Thyroid gland (tissue), 4 donors: ENCODE measurements at regions not wholly inside any gene's neighbourhood (a gene's known extent, or its start where the extent isn't known, plus 50 kb on each side); places are given as distances from the start of the nearest gene placed in this dataset.
"Not testable (repeated sequence)": the region's sequence is repeated elsewhere in the genome, so short reads cannot be mapped to it uniquely, and the experiment has no call there.

Source experiments
- DNase-seq, 2 donors: peaks; one replicate each; pipeline ENCODE4 v3.0.0-alpha.2; 2019
- H3K27ac ChIP-seq, 3 donors: fragments of 200-600 bp; sonication (generic); 1 replicate in 2 of 3; 2 replicates in 1 of 3; pipeline ENCODE4 v1.5.1; 2016 to 2019; ENCODE audit warnings: mild to moderate bottlenecking in 1 of 3, moderate library complexity in 1 of 3
- H3K27me3 ChIP-seq: fragments of 200-600 bp; sonication (generic); one replicate; pipeline ENCODE4 v1.5.1; 2019
- H3K36me3 ChIP-seq, 2 donors: fragments of 200-600 bp; sonication (generic); one replicate each; pipeline ENCODE4 v1.5.1; 2016 to 2019
- H3K4me1 ChIP-seq, 2 donors: fragments of 200-600 bp; sonication (generic); one replicate each; pipeline ENCODE4 v1.5.1; 2017 to 2019
- H3K4me3 ChIP-seq, 3 donors: fragments of 200-600 bp; sonication (generic); replicated peaks in 1 of 3; 1 replicate in 2 of 3; 2 replicates in 1 of 3; pipeline ENCODE4 v1.5.1; 2016; ENCODE audit warnings: mild to moderate bottlenecking in 1 of 3
- H3K9me3 ChIP-seq: fragments of 200-600 bp; sonication (generic); one replicate; pipeline ENCODE4 v1.5.1; 2017
- CTCF ChIP-seq, 6 experiments: fragments of 200-600 bp in 3 of 6; fragments of 450-650 bp in 3 of 6; sonication (generic) in 3 of 6; IDR thresholded peaks; one replicate each; pipeline ENCODE4 v1.5.1; 2016 to 2019; ENCODE audit warnings: antibody characterized with exemption in 6 of 6, mild to moderate bottlenecking in 2 of 6, inconsistent platforms in 1 of 6, moderate library complexity in 1 of 6
- POLR2A ChIP-seq, 2 donors: fragments of 450-650 bp; IDR thresholded peaks; one replicate each; pipeline ENCODE4 v1.6.1; 2017; ENCODE audit warnings: antibody characterized with exemption in 2 of 2, mild to moderate bottlenecking in 2 of 2, moderate library complexity in 1 of 2
- WGBS, 2 donors: methylation state at CpG; one replicate each; pipeline ENCODE4 v1.1.5; 2017; 5-methylcytosine and 5-hydroxymethylcytosine counted together
- intact Hi-C: fragments of 100-400 bp; cut with DNase I; formaldehyde crosslinking; loops from one replicate; pipeline ENCODE4 v1.15.1; 2023

- Histone ChIP-seq H3K27ac (no peak overlapping the region), H3K9me3 (no peaks in the 10 kb centered on the region), H3K4me1 (no peaks in the 10 kb centered on the region), H3K27me3 (no peaks in the 10 kb centered on the region), H3K36me3 (no peaks in the 10 kb centered on the region), H3K4me3 (no peak overlapping the region)
- intact Hi-C loops: no loop called here
- 27 to 47% methylated on average over 3 of the region's 3 CpGs for WGBS, 2 donors
- DNase-seq: no peak
- TF ChIP-seq POLR2A (IDR thresholded peaks at IDR 0.05) (no peak), CTCF (IDR thresholded peaks at IDR 0.05) (peak in 1 of 6 experiments; percentile 15)
These were observed 53.9 kb upstream of the HEPH start for GRCh38 chrX:66110112-66110511.

- H3K4me1 ChIP-seq, H3K27ac ChIP-seq, H3K9me3 ChIP-seq, H3K36me3 ChIP-seq, intact Hi-C loops, DNase-seq, H3K4me3 ChIP-seq, H3K27me3 ChIP-seq: not testable (repeated sequence)
- 80% methylated on average over 2 of the region's 4 CpGs; no CpG with 5 or more reads in 1 of the 2 donors for WGBS, 2 donors
These were observed 56.2 kb upstream of the HEPH start for GRCh38 chrX:66107860-66108259.

- H3K9me3 ChIP-seq, H3K27ac ChIP-seq, H3K36me3 ChIP-seq, DNase-seq, H3K4me1 ChIP-seq, intact Hi-C loops, H3K4me3 ChIP-seq, H3K27me3 ChIP-seq: not testable (repeated sequence)
- WGBS, 2 donors: 83 to 89% methylated on average over 3 of the region's 3 CpGs
These were observed 61.6 kb upstream of the HEPH start for GRCh38 chrX:66102398-66102797.

- no peaks in the 10 kb centered on the region for H3K27me3 ChIP-seq
- no peak overlapping the region for H3K27ac ChIP-seq
- H3K4me3 ChIP-seq: no peak overlapping the region
- H3K36me3 ChIP-seq: no peaks in the 10 kb centered on the region
- DNase-seq: no peak
- H3K4me1 ChIP-seq: no peaks in the 10 kb centered on the region
- intact Hi-C loops: no loop called here
- WGBS, 2 donors: 68 to 89% methylated on average over 2 of the region's 2 CpGs
- no peaks in the 10 kb centered on the region for H3K9me3 ChIP-seq
- TF ChIP-seq CTCF (IDR thresholded peaks at IDR 0.05): no peak
- no peak for TF ChIP-seq POLR2A (IDR thresholded peaks at IDR 0.05)
These were observed 58.3 kb upstream of the VSIG4 start for GRCh38 chrX:66098162-66098561.

GRCh38 chrX:66096987-66097386 is 57.1 kb upstream of the VSIG4 start:
- H3K9me3 ChIP-seq, H3K27ac ChIP-seq, H3K4me1 ChIP-seq, intact Hi-C loops, H3K4me3 ChIP-seq, H3K27me3 ChIP-seq, H3K36me3 ChIP-seq, DNase-seq: not testable (repeated sequence)
- WGBS, 2 donors: 89 to 96% methylated on average over 16 of the region's 16 CpGs

GRCh38 chrX:66090004-66090403 is 50.1 kb upstream of the VSIG4 start:
- intact Hi-C loops, H3K36me3 ChIP-seq, H3K4me3 ChIP-seq: not testable (repeated sequence)

More at GRCh38 chrX:66090004-66090403, 50.1 kb upstream of the VSIG4 start:
- not testable (repeated sequence) for H3K9me3 ChIP-seq, H3K27me3 ChIP-seq, H3K27ac ChIP-seq, H3K4me1 ChIP-seq, DNase-seq
